ENCODE measurements at regions not wholly inside any gene's neighbourhood (a gene's known extent, or its start where the extent isn't known, plus 50 kb on each side); places are given as distances from the start of the nearest gene placed in this dataset.

DNA sequence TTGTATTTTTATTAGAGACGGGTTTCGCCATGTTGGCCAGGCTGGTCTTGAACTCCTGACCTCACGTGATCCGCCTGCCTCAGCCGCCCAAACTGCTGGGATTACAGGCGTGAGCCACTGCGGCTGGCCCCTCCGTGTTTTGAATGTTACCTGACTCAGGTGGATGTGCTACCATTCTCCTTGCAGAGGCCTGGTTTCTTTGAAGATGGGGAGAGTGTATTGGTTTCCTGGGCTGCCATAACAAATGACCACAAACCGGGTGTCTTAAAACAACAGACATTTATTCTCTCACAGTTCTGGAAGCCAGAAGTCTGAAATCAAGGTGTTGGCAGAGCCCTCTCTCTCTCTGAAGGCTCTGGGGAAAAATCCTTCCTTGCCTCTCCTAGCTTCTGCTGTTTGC lies 98.0 kb downstream of the IRF2BPL start:
- Mint-ChIP-seq H3K27me3 (ENCODE audit: low read depth) (no peaks in the 10 kb centered on the region), H3K4me1 (ENCODE audit: low read depth) (peaks cover 46% of the 10 kb centered on the region), H3K4me3 (ENCODE audit: low read depth) (no peak overlapping the region), H3K27ac (peak overlapping the region; percentile 8), H3K9me3 (no peaks in the 10 kb centered on the region), H3K36me3 (ENCODE audit: low read depth) (no peaks in the 10 kb centered on the region)
- intact Hi-C loops (cut with micrococcal nuclease): no loop called here
- no peak for DNase-seq (ENCODE audit: low spot score)

- Mint-ChIP-seq H3K27me3 (ENCODE audit: low read depth) (no peaks in the 10 kb centered on the region), H3K36me3 (ENCODE audit: low read depth) (no peaks in the 10 kb centered on the region), H3K4me1 (ENCODE audit: low read depth) (peaks cover 50% of the 10 kb centered on the region), H3K9me3 (no peaks in the 10 kb centered on the region), H3K4me3 (ENCODE audit: low read depth) (peak overlapping the region; percentile 58), H3K27ac (peak overlapping the region; percentile 91)
- DNase-seq (ENCODE audit: low spot score): peak; percentile 65
- intact Hi-C loops (cut with micrococcal nuclease): no loop called here
Measured at GRCh38 chr14:76929927-76930326, 98.6 kb downstream of the IRF2BPL start.

DNA sequence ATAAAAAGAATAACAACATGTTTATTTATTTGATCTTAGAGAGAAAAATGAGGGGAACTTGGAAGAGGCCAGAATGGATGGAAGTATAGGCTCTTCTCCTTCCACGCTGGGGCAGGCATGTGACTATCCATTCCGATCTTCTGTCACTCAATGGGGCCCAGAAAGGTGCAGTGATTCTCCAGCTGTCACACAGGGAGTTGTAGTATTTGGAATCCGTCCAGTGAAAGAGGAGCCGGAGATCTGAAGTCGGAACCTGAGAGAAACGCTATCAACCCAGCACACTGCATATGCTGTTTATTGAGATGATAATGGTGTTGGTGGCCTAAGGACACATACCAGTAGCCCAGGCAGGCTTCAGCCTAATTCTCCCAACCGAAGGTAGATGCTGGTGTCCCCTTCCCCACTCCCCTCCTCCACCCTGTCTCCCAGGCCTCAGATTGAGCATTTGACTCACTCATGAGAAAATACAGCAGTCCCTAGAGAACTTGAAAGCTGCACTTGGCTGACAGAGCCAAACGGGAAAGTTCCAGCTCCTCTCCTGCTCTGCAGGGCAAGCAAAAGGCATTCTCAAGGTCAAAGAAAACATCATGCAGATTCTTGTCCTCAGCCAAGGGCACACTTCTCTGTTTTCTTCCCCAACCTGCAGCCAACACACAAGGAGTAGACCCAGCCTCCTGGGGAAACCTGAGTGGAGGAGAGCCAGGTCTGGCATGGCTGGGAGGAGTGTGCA lies 100.4 kb downstream of the IRF2BPL start:
- H3K4me3 Mint-ChIP-seq (ENCODE audit: low read depth): no peak overlapping the region

DNA sequence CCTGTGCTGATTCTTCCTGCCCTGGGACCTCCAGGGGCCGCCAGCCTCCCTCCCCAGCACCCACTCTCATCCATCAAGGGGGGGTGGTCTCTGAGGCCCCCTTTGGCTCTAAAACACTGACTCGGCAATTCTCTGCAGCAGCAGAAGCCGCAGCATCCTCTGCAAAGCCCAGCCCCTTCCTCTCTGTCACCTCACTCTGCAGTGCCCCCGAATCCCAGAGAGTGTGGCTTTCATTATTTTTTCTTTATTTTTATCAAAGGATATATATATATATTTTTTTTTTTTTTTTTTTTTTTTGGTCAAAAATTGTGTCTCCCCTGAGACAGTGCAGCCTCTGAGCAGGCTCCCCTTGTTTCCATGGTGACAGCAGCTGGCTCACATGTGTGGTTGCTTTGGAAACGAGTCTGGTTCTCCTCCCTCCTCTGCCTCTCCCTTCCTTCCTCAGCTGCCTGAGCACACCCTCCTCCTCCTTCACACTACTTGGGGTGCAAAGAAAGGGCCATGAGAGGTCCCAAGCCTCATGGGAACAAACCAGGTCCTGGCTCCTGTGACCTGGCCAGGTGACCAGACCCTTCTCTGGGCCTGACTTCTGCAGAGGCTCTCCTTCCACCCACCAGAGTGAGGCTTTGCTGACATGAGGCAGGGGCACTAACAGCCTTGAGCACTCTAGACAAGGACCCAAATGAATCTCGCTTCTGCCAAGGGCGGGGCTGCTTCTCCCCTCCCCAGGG lies 100.5 kb downstream of the LRRC74A start:
- Mint-ChIP-seq H3K4me1 (ENCODE audit: low read depth) (peaks cover 58% of the 10 kb centered on the region), H3K27me3 (ENCODE audit: low read depth) (no peaks in the 10 kb centered on the region), H3K4me3 (ENCODE audit: low read depth) (no peak overlapping the region), H3K36me3 (ENCODE audit: low read depth) (no peaks in the 10 kb centered on the region), H3K9me3 (no peaks in the 10 kb centered on the region), H3K27ac (peak overlapping the region; percentile 58)
- DNase-seq (ENCODE audit: low spot score): peak; percentile 74
- intact Hi-C loops (cut with micrococcal nuclease): loop anchor here (1.0 kb wide), 1 partner anchor 30 kb away; no protein-coding TSS in a partner anchor

More for the DNA sequence above, 100.4 kb downstream of the IRF2BPL start:
- no peaks in the 10 kb centered on the region for H3K27me3 Mint-ChIP-seq (ENCODE audit: low read depth)
- no peaks in the 10 kb centered on the region for H3K36me3 Mint-ChIP-seq (ENCODE audit: low read depth)
- no peaks in the 10 kb centered on the region for H3K9me3 Mint-ChIP-seq
- intact Hi-C loops (cut with micrococcal nuclease): no loop called here
- H3K4me1 Mint-ChIP-seq (ENCODE audit: low read depth): peaks cover 55% of the 10 kb centered on the region
- no peak for DNase-seq (ENCODE audit: low spot score)
- H3K27ac Mint-ChIP-seq: no peak overlapping the region

DNA sequence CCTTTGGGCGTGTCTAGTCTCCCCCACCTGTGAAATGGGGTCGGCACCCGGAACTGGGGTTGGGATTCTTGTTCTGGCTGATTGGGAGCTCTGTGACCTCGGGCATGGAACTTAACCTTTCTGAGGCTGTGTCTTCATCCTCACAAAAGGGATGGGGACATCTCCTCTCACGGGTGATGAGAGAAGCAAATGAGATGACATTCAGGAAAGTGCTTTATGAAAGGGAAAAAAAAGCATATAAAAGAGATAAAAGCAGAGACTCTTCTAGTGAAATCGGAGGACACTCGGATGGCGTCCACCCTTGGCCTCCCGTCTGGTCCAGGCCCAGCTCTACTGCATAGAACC lies 98.9 kb downstream of the LRRC74A start:
- Mint-ChIP-seq H3K9me3 (no peaks in the 10 kb centered on the region), H3K4me3 (ENCODE audit: low read depth) (no peak overlapping the region), H3K36me3 (ENCODE audit: low read depth) (no peaks in the 10 kb centered on the region), H3K27me3 (ENCODE audit: low read depth) (no peaks in the 10 kb centered on the region), H3K27ac (no peak overlapping the region), H3K4me1 (ENCODE audit: low read depth) (peaks cover 50% of the 10 kb centered on the region)
- intact Hi-C loops (cut with micrococcal nuclease): no loop called here
- no peak for DNase-seq (ENCODE audit: low spot score)

DNA sequence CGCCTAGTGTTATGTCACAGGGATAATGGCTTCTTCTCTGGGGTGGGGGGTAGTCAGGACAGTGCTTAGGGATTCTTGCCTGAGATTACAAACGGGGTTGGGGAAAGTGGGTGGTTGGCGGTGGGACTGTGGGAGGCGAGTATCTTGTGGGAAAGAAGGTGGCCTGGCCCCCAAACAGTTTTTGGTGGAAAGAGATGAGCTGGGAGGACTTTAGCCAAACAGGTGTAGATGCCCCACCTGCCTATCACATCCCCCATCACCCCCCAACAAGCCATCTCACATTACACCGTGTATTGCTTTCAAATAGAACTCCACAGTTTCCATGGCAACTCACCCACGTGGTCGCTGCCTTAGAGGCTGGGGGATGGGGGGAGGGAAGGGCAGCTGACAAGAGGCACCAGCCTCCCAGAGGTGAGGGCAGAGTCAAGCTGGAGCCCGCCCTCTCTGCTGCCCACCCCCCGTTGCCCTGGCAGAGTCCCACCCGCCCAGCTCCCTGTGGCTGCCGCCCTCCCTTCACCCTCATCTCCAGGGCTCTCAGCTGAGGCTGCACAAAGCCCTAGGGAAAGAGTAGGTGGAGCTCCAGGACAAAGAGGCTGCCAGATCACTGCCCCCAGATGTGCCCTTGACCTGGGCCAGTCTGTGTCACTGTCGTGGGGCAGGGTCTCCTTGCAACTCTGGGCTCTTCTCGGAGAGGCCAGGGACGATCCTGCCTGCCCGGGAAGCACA lies 98.3 kb downstream of the LRRC74A start:
- Mint-ChIP-seq H3K27ac (no peak overlapping the region), H3K4me1 (ENCODE audit: low read depth) (peaks cover 50% of the 10 kb centered on the region), H3K36me3 (ENCODE audit: low read depth) (no peaks in the 10 kb centered on the region), H3K27me3 (ENCODE audit: low read depth) (no peaks in the 10 kb centered on the region), H3K4me3 (ENCODE audit: low read depth) (no peak overlapping the region), H3K9me3 (no peaks in the 10 kb centered on the region)
- intact Hi-C loops (cut with micrococcal nuclease): no loop called here
- DNase-seq (ENCODE audit: low spot score): no peak

GRCh38 chr14:76923431-76924370 lies 97.5 kb downstream of the LRRC74A start:
- no peak for DNase-seq (ENCODE audit: low spot score)
- Mint-ChIP-seq H3K4me1 (ENCODE audit: low read depth) (peaks cover 52% of the 10 kb centered on the region), H3K27ac (no peak overlapping the region), H3K4me3 (ENCODE audit: low read depth) (no peak overlapping the region), H3K27me3 (ENCODE audit: low read depth) (no peaks in the 10 kb centered on the region), H3K36me3 (ENCODE audit: low read depth) (no peaks in the 10 kb centered on the region), H3K9me3 (no peaks in the 10 kb centered on the region)
- intact Hi-C loops (cut with micrococcal nuclease): no loop called here

DNA sequence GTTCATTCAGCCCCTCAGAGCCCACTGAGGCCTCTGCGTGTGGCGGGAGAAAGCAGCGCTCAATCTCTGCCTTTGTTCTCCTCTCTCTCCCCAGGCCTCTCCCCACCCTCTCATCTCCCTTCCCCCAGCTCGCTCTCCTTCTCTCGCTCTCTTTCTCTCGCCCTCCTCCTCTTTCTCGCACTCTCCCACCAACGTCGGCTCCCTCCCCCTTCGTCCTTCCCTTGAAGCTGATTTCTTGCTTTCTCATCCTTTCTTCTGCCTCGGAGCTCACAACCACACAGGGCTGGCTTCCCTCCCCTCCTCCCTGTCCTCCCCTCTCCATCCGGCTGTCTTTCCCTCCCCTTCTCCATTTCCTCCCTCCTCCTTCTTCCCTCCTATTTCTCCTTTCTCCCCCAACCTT lies 96.4 kb downstream of the LRRC74A start:
- Mint-ChIP-seq H3K9me3 (no peaks in the 10 kb centered on the region), H3K27ac (no peak overlapping the region), H3K36me3 (ENCODE audit: low read depth) (no peaks in the 10 kb centered on the region), H3K4me3 (ENCODE audit: low read depth) (no peak overlapping the region), H3K4me1 (ENCODE audit: low read depth) (peaks cover 52% of the 10 kb centered on the region), H3K27me3 (ENCODE audit: low read depth) (no peaks in the 10 kb centered on the region)
- intact Hi-C loops (cut with micrococcal nuclease): no loop called here
- DNase-seq (ENCODE audit: low spot score): no peak

GRCh38 chr14:76922092-76922491 lies 95.9 kb downstream of the LRRC74A start:
- DNase-seq (ENCODE audit: low spot score): no peak

DNA sequence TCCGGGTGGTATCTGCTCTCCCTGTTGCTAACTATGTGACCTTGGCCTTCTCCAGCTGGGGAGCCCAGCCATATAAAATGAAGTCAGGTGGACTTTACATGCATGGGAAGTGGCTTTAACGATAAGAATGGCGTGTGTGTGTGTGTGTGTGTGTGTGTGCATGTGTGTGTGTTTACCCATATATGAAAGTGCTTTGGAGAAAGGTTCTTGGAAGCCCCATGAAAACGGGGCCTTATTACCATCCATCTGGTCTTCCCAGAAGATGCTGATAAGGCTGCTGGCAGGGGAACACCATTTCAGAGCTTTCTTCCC lies 94.8 kb downstream of the LRRC74A start:
- Mint-ChIP-seq H3K9me3 (no peaks in the 10 kb centered on the region), H3K4me3 (ENCODE audit: low read depth) (no peak overlapping the region), H3K27me3 (ENCODE audit: low read depth) (no peaks in the 10 kb centered on the region), H3K36me3 (ENCODE audit: low read depth) (no peaks in the 10 kb centered on the region), H3K27ac (no peak overlapping the region), H3K4me1 (ENCODE audit: low read depth) (peaks cover 42% of the 10 kb centered on the region)
- DNase-seq (ENCODE audit: low spot score): no peak
- intact Hi-C loops (cut with micrococcal nuclease): no loop called here

More at GRCh38 chr14:76922092-76922491, 95.9 kb downstream of the LRRC74A start:
- intact Hi-C loops (cut with micrococcal nuclease): no loop called here
- Mint-ChIP-seq H3K4me3 (ENCODE audit: low read depth) (no peak overlapping the region), H3K4me1 (ENCODE audit: low read depth) (peaks cover 49% of the 10 kb centered on the region), H3K27me3 (ENCODE audit: low read depth) (no peaks in the 10 kb centered on the region), H3K27ac (no peak overlapping the region), H3K36me3 (ENCODE audit: low read depth) (no peaks in the 10 kb centered on the region), H3K9me3 (no peaks in the 10 kb centered on the region)

DNA sequence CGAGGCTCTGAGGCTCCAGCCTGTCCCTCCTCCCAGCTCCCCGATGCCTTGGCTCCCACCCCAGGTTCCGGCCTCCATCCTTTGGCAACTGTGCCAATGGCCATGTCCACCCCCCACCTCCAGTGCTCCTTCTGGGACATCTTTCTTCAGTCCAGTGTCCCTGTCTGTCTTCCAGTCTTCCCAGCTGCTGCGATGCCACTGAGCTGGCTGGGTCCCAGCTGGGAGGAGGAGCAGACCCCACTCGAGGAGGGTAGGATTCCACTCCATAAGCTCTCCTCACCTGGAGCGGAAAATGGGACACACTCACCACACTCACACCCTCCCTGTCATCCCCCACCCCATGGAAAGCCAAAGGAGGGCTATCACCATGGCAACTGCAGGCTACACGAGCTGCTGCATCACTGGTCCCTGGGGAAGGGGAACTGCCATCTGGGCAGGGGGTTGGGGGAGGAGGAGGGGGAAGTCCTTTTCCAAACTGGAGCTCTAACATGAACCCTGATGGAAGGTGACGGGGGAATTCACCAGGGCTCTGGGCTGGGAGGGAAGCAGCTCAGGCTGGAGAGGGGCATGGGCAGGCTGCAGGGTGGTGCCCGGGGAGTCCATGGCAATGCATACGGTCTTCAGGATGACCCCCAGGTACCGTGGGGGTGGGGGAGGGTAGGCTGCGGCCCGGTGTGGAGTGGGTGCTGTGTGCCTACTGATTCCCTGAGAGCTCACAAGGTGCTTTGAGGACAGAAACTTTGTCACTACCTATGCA lies 94.3 kb downstream of the LRRC74A start:
- H3K27me3 Mint-ChIP-seq (ENCODE audit: low read depth): no peaks in the 10 kb centered on the region
- no peaks in the 10 kb centered on the region for H3K36me3 Mint-ChIP-seq (ENCODE audit: low read depth)
- no peak overlapping the region for H3K27ac Mint-ChIP-seq

More for the DNA sequence above, 94.3 kb downstream of the LRRC74A start:
- no peak for DNase-seq (ENCODE audit: low spot score)
- Mint-ChIP-seq H3K4me1 (ENCODE audit: low read depth) (peaks cover 40% of the 10 kb centered on the region), H3K9me3 (no peaks in the 10 kb centered on the region), H3K4me3 (ENCODE audit: low read depth) (no peak overlapping the region)
- intact Hi-C loops (cut with micrococcal nuclease): no loop called here

All from activated T-helper 2 cell treated with anti-CD3 and anti-CD28 coated beads, Interferon-gamma antibody, Interleukin-2, Interleukin-4, amounts not matched to agents 10 μg/mL and 5 μg/mL and 100 μg/mL, durations not matched to agents 14 hours and 24 hours and 36 hours (primary cell).